ENCODE measurements at regions not wholly inside any gene's neighbourhood (a gene's known extent, or its start where the extent isn't known, plus 50 kb on each side); places are given as distances from the start of the nearest gene placed in this dataset.

GRCh38 chr6:81455641-81456040 lies 296.8 kb downstream of the TENT5A start:
- no peak for TF ChIP-seq TAF1 (IDR thresholded peaks at IDR 0.05; ENCODE audit: low read depth, low read length)
- TF ChIP-seq POLR2AphosphoS5 (IDR thresholded peaks at IDR 0.05; ENCODE audit: low read depth, low read length): no peak
- no peak for TF ChIP-seq POLR2A (IDR thresholded peaks at IDR 0.05; ENCODE audit: low read depth, low read length)

Measured in GM12891 (cell line).